Gastroesophageal sphincter (tissue), 4 donors: ENCODE measurements at regions not wholly inside any gene's neighbourhood (a gene's known extent, or its start where the extent isn't known, plus 50 kb on each side); places are given as distances from the start of the nearest gene placed in this dataset.

Source experiments
- ATAC-seq: fragments of 150-250 bp; one replicate; pipeline ENCODE4 v1.9.1; 2016; ENCODE audit warnings: mild to moderate bottlenecking, moderate library complexity
- H3K27ac ChIP-seq, 4 donors: fragments of 200-600 bp; sonication (generic) in 3 of 4; 1 replicate in 3 of 4; 2 replicates in 1 of 4; pipeline ENCODE4 v1.5.1; 2016 to 2019
- H3K27me3 ChIP-seq: fragments of 200-600 bp; sonication (generic); one replicate; pipeline ENCODE4 v1.5.1; 2019
- H3K36me3 ChIP-seq, 2 donors: fragments of 200-600 bp; sonication (generic); one replicate each; pipeline ENCODE4 v1.5.1; 2019; ENCODE audit warnings: control low read depth in 1 of 2
- H3K4me1 ChIP-seq, 3 donors: fragments of 200-600 bp; sonication (generic); 1 replicate in 2 of 3; 2 replicates in 1 of 3; pipeline ENCODE4 v1.5.1; 2016 to 2019; ENCODE audit warnings: control low read depth in 2 of 3
- H3K4me3 ChIP-seq, 2 donors: fragments of 200-600 bp; sonication (generic); one replicate each; pipeline ENCODE4 v1.5.1; 2019; ENCODE audit warnings: mild to moderate bottlenecking in 1 of 2, moderate library complexity in 1 of 2
- H3K9me3 ChIP-seq, 3 donors: fragments of 200-600 bp; sonication (generic); one replicate each; pipeline ENCODE4 v1.5.1; 2017 to 2019; ENCODE audit warnings: control low read depth in 2 of 3
- POLR2A ChIP-seq, 2 donors: fragments of 450-650 bp; IDR thresholded peaks; one replicate each; pipeline ENCODE4 v1.6.1; 2017; ENCODE audit warnings: antibody characterized with exemption in 2 of 2, mild to moderate bottlenecking in 2 of 2, moderate library complexity in 1 of 2
- POLR2AphosphoS5 ChIP-seq: sonication (generic); formaldehyde crosslinking; IDR thresholded peaks from one replicate; pipeline ENCODE4 v1.6.1; 2017; ENCODE audit warnings: antibody characterized with exemption
- WGBS, 2 donors: methylation state at CpG; one replicate each; pipeline ENCODE4 v1.1.5; 2018; ENCODE audit warnings: low coverage in 1 of 2; 5-methylcytosine and 5-hydroxymethylcytosine counted together
- TF ChIP-seq, protein P1 (sequence below), 4 experiments: fragments of 200-600 bp in 2 of 4; fragments of 450-650 bp in 2 of 4; sonication (generic) in 1 of 4; IDR thresholded peaks; one replicate each; pipeline ENCODE4 v1.5.1; 2017 to 2019; ENCODE audit warnings: antibody characterized with exemption in 4 of 4, mild to moderate bottlenecking in 2 of 4, moderate library complexity in 2 of 4

DNA sequence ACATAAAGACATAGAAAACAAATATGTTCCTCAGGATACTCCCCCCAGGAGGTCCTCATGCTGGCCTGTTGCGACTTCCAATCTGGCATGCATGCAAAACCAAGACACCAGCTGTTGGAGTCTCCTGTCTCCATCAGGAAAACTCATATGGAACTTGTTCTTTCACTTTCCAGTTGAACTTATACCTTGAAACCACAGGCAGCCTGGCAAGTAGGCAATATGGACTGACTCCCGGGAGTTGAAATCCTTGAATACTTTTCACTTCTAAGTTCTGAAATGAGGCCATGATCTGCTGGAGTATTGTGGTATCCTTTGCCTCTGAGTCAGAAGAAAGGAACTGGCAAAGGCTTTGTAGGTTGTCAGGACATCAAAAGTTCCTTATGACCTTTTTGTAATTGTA is 444.2 kb downstream of the IDS start:
- TF ChIP-seq, protein P1, sequence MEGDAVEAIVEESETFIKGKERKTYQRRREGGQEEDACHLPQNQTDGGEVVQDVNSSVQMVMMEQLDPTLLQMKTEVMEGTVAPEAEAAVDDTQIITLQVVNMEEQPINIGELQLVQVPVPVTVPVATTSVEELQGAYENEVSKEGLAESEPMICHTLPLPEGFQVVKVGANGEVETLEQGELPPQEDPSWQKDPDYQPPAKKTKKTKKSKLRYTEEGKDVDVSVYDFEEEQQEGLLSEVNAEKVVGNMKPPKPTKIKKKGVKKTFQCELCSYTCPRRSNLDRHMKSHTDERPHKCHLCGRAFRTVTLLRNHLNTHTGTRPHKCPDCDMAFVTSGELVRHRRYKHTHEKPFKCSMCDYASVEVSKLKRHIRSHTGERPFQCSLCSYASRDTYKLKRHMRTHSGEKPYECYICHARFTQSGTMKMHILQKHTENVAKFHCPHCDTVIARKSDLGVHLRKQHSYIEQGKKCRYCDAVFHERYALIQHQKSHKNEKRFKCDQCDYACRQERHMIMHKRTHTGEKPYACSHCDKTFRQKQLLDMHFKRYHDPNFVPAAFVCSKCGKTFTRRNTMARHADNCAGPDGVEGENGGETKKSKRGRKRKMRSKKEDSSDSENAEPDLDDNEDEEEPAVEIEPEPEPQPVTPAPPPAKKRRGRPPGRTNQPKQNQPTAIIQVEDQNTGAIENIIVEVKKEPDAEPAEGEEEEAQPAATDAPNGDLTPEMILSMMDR (IDR thresholded peaks at IDR 0.05) = no peak
- TF ChIP-seq POLR2AphosphoS5 (no peak), POLR2A (IDR thresholded peaks at IDR 0.05) (no peak)
- no peak overlapping the region for H3K27ac ChIP-seq
- no peaks in the 10 kb centered on the region for H3K36me3 ChIP-seq
- no peaks in the 10 kb centered on the region for H3K9me3 ChIP-seq
- no peaks in the 10 kb centered on the region for H3K27me3 ChIP-seq
- no peak overlapping the region for H3K4me3 ChIP-seq
- H3K4me1 ChIP-seq = no peaks in the 10 kb centered on the region
- ATAC-seq = no peak
- 83% methylated on average over 2 of the region's 2 CpGs; no CpG with 5 or more reads in 1 of the 2 donors for WGBS, 2 donors
